H1 (cell line): ENCODE measurements at regions not wholly inside any gene's neighbourhood (a gene's known extent, or its start where the extent isn't known, plus 50 kb on each side); places are given as distances from the start of the nearest gene placed in this dataset.

ENCODE experiments used
- CTCF ChIA-PET: fragments of 300-600 bp; sonication (Branson Sonifier 250); formaldehyde crosslinking; loops from one replicate; lab custom pipeline; 2021; ENCODE audit not compliant: partially characterized antibody; lab: Charles Lee
- POLR2A ChIA-PET: fragments of 300-600 bp; sonication (Branson Sonifier 250); formaldehyde crosslinking; loops from one replicate; lab custom pipeline; 2021; ENCODE audit warnings: inconsistent platforms; ENCODE audit not compliant: partially characterized antibody; lab: Charles Lee
- DNase-seq, 2 experiments: peaks; one replicate each; pipeline versions ENCODE4 v3.0.0 to v3.0.0-alpha.2; 2010 to 2022; ENCODE audit warnings: low spot score in 2 of 2, low read depth in 1 of 2, mixed read lengths in 1 of 2
- FAIRE-seq: peaks from 2 replicates; lab custom pipeline; 2011; peaks lifted over from hg19 to GRCh38; lab: Jason Lieb, UNC
- H2AFZ ChIP-seq: 2 replicates; pipeline ENCODE4 v1.8.1; 2012; ENCODE audit warnings: low read length, inconsistent platforms
- H2AK5ac ChIP-seq: 2 replicates; pipeline ENCODE4 v1.6.1; 2013; ENCODE audit warnings: low read depth, low read length
- H2BK120ac ChIP-seq: replicated peaks from 2 replicates; pipeline ENCODE3; 2013; ENCODE audit warnings: low read depth, low read length, inconsistent platforms
- H2BK12ac ChIP-seq: 2 replicates; pipeline ENCODE4 v1.6.1; 2013; ENCODE audit warnings: low read depth, low read length
- H2BK15ac ChIP-seq: 2 replicates; pipeline ENCODE4 v1.6.1; 2013; ENCODE audit warnings: low read length
- H2BK20ac ChIP-seq: 2 replicates; pipeline ENCODE4 v1.6.1; 2013; ENCODE audit warnings: low read length
- H2BK5ac ChIP-seq: 2 replicates; pipeline ENCODE4 v1.6.1; 2013; ENCODE audit warnings: low read depth, low read length
- H3K14ac ChIP-seq: 2 replicates; pipeline ENCODE4 v1.6.1; 2013; ENCODE audit warnings: inconsistent platforms; ENCODE audit not compliant: insufficient read length
- H3K18ac ChIP-seq: 2 replicates; pipeline ENCODE4 v1.6.1; 2013; ENCODE audit warnings: low read length; ENCODE audit errors: extremely low read depth
- H3K23ac ChIP-seq: 2 replicates; pipeline ENCODE4 v1.6.1; 2013; ENCODE audit warnings: inconsistent platforms; ENCODE audit not compliant: insufficient read length
- H3K23me2 ChIP-seq: 2 replicates; pipeline ENCODE4 v1.6.1; 2013; ENCODE audit warnings: low read depth, low read length
- H3K27ac ChIP-seq: 2 replicates; pipeline ENCODE4 v1.6.1; 2011; ENCODE audit warnings: low read depth, low read length, inconsistent platforms
- H3K27me3 ChIP-seq, 4 experiments: replicated peaks in 1 of 4; 1 replicate in 1 of 4; 2 replicates in 3 of 4; pipeline versions ENCODE4 v1.6.1 to v1.8.1; 2011 to 2013; ENCODE audit warnings: low read length in 3 of 4, mild to moderate bottlenecking in 3 of 4, inconsistent platforms in 2 of 4, mixed read lengths in 2 of 4, moderate library complexity in 1 of 4; ENCODE audit not compliant: control insufficient read depth in 3 of 4, insufficient read depth in 3 of 4; ENCODE audit errors: extremely low read depth in 1 of 4
- H3K36me3 ChIP-seq, 4 experiments: 2 replicates each; pipeline versions ENCODE4 v1.6.1 to v1.8.1; 2011 to 2013; ENCODE audit warnings: mild to moderate bottlenecking in 4 of 4, low read length in 3 of 4, moderate library complexity in 2 of 4, control low read depth in 1 of 4, inconsistent platforms in 1 of 4; ENCODE audit not compliant: insufficient read depth in 4 of 4, control insufficient read depth in 2 of 4
- H3K4ac ChIP-seq: replicated peaks from 2 replicates; pipeline ENCODE3; 2013; ENCODE audit warnings: low read length, low read depth, mixed read lengths, inconsistent platforms; ENCODE audit not compliant: insufficient read length
- H3K4me1 ChIP-seq, 4 experiments: replicated peaks in 1 of 4; 1 replicate in 1 of 4; 2 replicates in 3 of 4; pipeline versions ENCODE4 v1.6.1 to v1.8.1; 2011 to 2013; ENCODE audit warnings: low read length in 3 of 4, inconsistent platforms in 2 of 4, mixed read lengths in 1 of 4; ENCODE audit not compliant: insufficient read depth in 4 of 4, control insufficient read depth in 3 of 4
- H3K4me2 ChIP-seq, 2 experiments: 2 replicates each; pipeline versions ENCODE4 v1.6.1 to v1.8.1; 2011 to 2013; ENCODE audit warnings: low read depth in 2 of 2, low read length in 2 of 2, control low read depth in 1 of 2, inconsistent platforms in 1 of 2, mild to moderate bottlenecking in 1 of 2; ENCODE audit not compliant: insufficient read depth in 1 of 2
- H3K4me3 ChIP-seq, 4 experiments: fragments of 200-600, 300-600 bp in 1 of 4; sonication (generic), shearing (Covaris generic), sonication (Bioruptor Twin) in 1 of 4; 2 replicates each; pipeline versions ENCODE4 v1.5.1 to v1.8.1; 2011 to 2016; ENCODE audit warnings: low read length in 4 of 4, low read depth in 3 of 4, control low read depth in 2 of 4, inconsistent platforms in 2 of 4, mild to moderate bottlenecking in 2 of 4, mixed read lengths in 1 of 4, moderate library complexity in 1 of 4; ENCODE audit not compliant: insufficient read depth in 2 of 4; ENCODE audit errors: extremely low read depth in 1 of 4
- H3K56ac ChIP-seq: replicated peaks from 2 replicates; pipeline ENCODE3; 2013; ENCODE audit warnings: low read depth, mild to moderate bottlenecking, mixed read lengths, low read length, inconsistent platforms; ENCODE audit not compliant: insufficient read length
- H3K79me1 ChIP-seq: 2 replicates; pipeline ENCODE4 v1.6.1; 2013; ENCODE audit warnings: low read depth, low read length, control low read depth
- H3K79me2 ChIP-seq, 2 experiments: 2 replicates each; pipeline versions ENCODE4 v1.6.1 to v1.8.1; 2012 to 2013; ENCODE audit warnings: low read length in 2 of 2, mild to moderate bottlenecking in 2 of 2, inconsistent platforms in 1 of 2; ENCODE audit not compliant: insufficient read depth in 2 of 2, control insufficient read depth in 1 of 2
- H3K9ac ChIP-seq, 4 experiments: replicated peaks in 1 of 4; 1 replicate in 1 of 4; 2 replicates in 3 of 4; pipeline versions ENCODE4 v1.6.1 to v1.8.1; 2011 to 2013; ENCODE audit warnings: low read depth in 3 of 4, low read length in 3 of 4, control low read depth in 2 of 4, mild to moderate bottlenecking in 2 of 4, moderate library complexity in 2 of 4, inconsistent platforms in 1 of 4; ENCODE audit errors: extremely low read depth in 1 of 4
- H3K9me3 ChIP-seq, 2 experiments: 2 replicates each; pipeline versions ENCODE4 v1.6.1 to v1.8.1; 2012 to 2013; ENCODE audit warnings: mild to moderate bottlenecking in 2 of 2, moderate library complexity in 2 of 2, control low read depth in 1 of 2, inconsistent platforms in 1 of 2, low read depth in 1 of 2, low read length in 1 of 2, mixed read lengths in 1 of 2; ENCODE audit not compliant: insufficient read depth in 2 of 2
- H4K20me1 ChIP-seq, 2 experiments: replicated peaks in 1 of 2; 2 replicates each; pipeline versions ENCODE3 to v1.8.1; 2011 to 2013; ENCODE audit warnings: inconsistent platforms in 2 of 2, low read length in 2 of 2, mild to moderate bottlenecking in 1 of 2; ENCODE audit not compliant: insufficient read depth in 2 of 2, control insufficient read depth in 1 of 2
- H4K5ac ChIP-seq: 2 replicates; pipeline ENCODE4 v1.6.1; 2013; ENCODE audit warnings: low read length, low read depth, mixed read lengths, inconsistent platforms; ENCODE audit not compliant: insufficient read length
- H4K8ac ChIP-seq: 2 replicates; pipeline ENCODE4 v1.8.0; 2013; ENCODE audit warnings: mild to moderate bottlenecking, moderate library complexity, low read length, inconsistent platforms; ENCODE audit not compliant: insufficient read depth; ENCODE audit errors: extremely low read depth
- H4K91ac ChIP-seq: replicated peaks from 2 replicates; pipeline ENCODE3; 2013; ENCODE audit warnings: low read length, mixed read lengths, inconsistent platforms; ENCODE audit not compliant: insufficient read length
- BRCA1 ChIP-seq: IDR thresholded peaks from 2 replicates; pipeline ENCODE4 v1.6.1; 2012; ENCODE audit warnings: low read depth, low read length, improper control_type of control experiment
- HDAC6 ChIP-seq: IDR thresholded peaks from one replicate; pipeline ENCODE4 v1.7.1; 2012; ENCODE audit warnings: low read depth, mild to moderate bottlenecking, inconsistent platforms, low read length, moderate library complexity
- KDM5A ChIP-seq: fragments of 200-600 bp; IDR thresholded peaks from 2 replicates; pipeline ENCODE4 v1.7.1; 2012; ENCODE audit warnings: mild to moderate bottlenecking, low read length, inconsistent platforms, mixed read lengths
- PHF8 ChIP-seq: fragments of 200-600 bp; sonication (generic); conservative IDR thresholded peaks from 2 replicates; pipeline ENCODE4 v1.7.1; 2012; ENCODE audit warnings: low read depth, mild to moderate bottlenecking, inconsistent platforms, low read length, moderate library complexity
- WGBS, 2 experiments: shearing (Covaris generic) in 1 of 2; methylation state at CpG; one replicate each; pipeline versions ENCODE4 v1.1.6 to v1.1.7; 2013 to 2015; ENCODE audit warnings: low lambda C conversion rate in 2 of 2, mixed read lengths in 2 of 2, inconsistent platforms in 1 of 2, low coverage in 1 of 2, missing lambda C conversion rate in 1 of 2; ENCODE audit not compliant: insufficient replicate concordance in 2 of 2, insufficient coverage in 1 of 2, insufficient read length in 1 of 2; ENCODE audit errors: extremely low coverage in 1 of 2, missing lambda C conversion rate in 1 of 2; 5-methylcytosine and 5-hydroxymethylcytosine counted together

DNA sequence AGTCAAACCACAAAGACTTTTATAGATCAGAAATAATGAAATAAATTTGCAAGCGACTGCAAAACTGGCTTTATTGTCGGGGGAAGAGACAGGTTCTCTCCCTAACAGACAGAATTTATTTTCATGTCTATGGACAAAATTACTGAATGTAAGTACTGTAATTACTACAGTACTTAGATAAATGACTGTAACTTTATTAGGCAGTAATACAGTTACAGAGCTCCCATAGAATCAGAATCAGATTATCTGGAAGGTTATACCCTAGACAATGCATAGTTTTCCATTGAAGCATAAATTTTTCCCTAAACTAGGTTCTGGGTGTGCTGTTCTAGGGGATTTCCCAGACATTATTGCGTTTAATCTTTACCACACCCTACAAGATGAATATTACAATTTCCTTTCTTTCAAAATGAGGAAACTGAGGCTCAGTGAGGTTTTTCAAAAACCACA, 114.2 kb downstream of the C12orf75 start:
- CTCF ChIA-PET = interaction anchor here (1.4 to 1.7 kb wide), 2 partner anchors 24 to 26 kb away, joined by 4 to 6 read pairs; no protein-coding TSS in a partner anchor
- FAIRE-seq = no peak
- Histone ChIP-seq H2BK15ac (no peak overlapping the region), H4K5ac (no peak overlapping the region), H3K4me2 (no peak overlapping the region; a peak in 1 of 4 replicates), H2BK20ac (no peak overlapping the region), H3K9me3 (no peaks in the 10 kb centered on the region; a peak in 1 of 4 replicates), H3K4ac (no peak overlapping the region), H2BK5ac (no peak overlapping the region), H3K9ac (no peak overlapping the region), H3K27ac (no peak overlapping the region)
- no peak for TF ChIP-seq PHF8
- no peak for TF ChIP-seq KDM5A
- no peak for TF ChIP-seq BRCA1
- TF ChIP-seq HDAC6 = no peak
- TF ChIP-seq, all 59 proteins: peak for 0
- POLR2A ChIA-PET = no interaction called here
- Histone ChIP-seq H3K79me2 (no peaks in the 10 kb centered on the region), H2BK12ac (no peak overlapping the region), H2AK5ac (no peak overlapping the region), H3K23me2 (0 out of 2 replicates have a peak, but pooled peaks cover 2% of the 10 kb centered on the region), H3K23ac (no peak overlapping the region), H3K36me3 (no peaks in the 10 kb centered on the region), H3K4me3 (no peak overlapping the region), H3K4me1 (peaks cover 0 to 8% (median under 1%) of the 10 kb centered on the region in 4 experiments; a peak in 4 of 7 replicates), H3K27me3 (no peaks in the 10 kb centered on the region), H4K91ac (no peak overlapping the region), H4K8ac (no peak overlapping the region), H3K18ac (no peak overlapping the region), H4K20me1 (no peaks in the 10 kb centered on the region), H3K56ac (no peak overlapping the region), H2BK120ac (no peak overlapping the region), H2AFZ (no peak overlapping the region), H3K79me1 (no peaks in the 10 kb centered on the region), H3K14ac (no peak overlapping the region)
- 89% methylated on average over 3 of the region's 3 CpGs; no CpG with 5 or more reads in 1 of the 2 experiments for WGBS, 2 experiments
- no peak for DNase-seq
